NCI-H748 treated with DMSO at 0.1 percent for 48 hours (cell line): ENCODE measurements at regions not wholly inside any gene's neighbourhood (a gene's known extent, or its start where the extent isn't known, plus 50 kb on each side); places are given as distances from the start of the nearest gene placed in this dataset.
"Not testable (repeated sequence)": the region's sequence is repeated elsewhere in the genome, so short reads cannot be mapped to it uniquely, and the experiment has no call there.

ENCODE experiments used
- DNase-seq: peaks from one replicate; lab custom pipeline; 2025; lab: John Stamatoyannopoulos, UW

- DNase-seq, result no peak
Observed at GRCh38 chr5:179409806-179410205, 64.5 kb upstream of the ADAMTS2 start.

- DNase-seq, result no peak
Observed at GRCh38 chr5:179408611-179409010, 63.4 kb upstream of the ADAMTS2 start.

- DNase-seq, result no peak
Observed at GRCh38 chr5:179407191-179408175, 62.2 kb upstream of the ADAMTS2 start.

- DNase-seq, result no peak
Observed at GRCh38 chr5:179406031-179406961, 61.0 kb upstream of the ADAMTS2 start.

- DNase-seq, result no peak
Observed at GRCh38 chr5:179405426-179406030, 60.3 kb upstream of the ADAMTS2 start.

- DNase-seq, result no peak
Observed at GRCh38 chr5:179405054-179405416, 59.8 kb upstream of the ADAMTS2 start.

GRCh38 chr5:179404321-179405053 lies 59.2 kb upstream of the ADAMTS2 start:
- no peak for DNase-seq

- no peak for DNase-seq
Observed at GRCh38 chr5:179403426-179404147, 58.3 kb upstream of the ADAMTS2 start.

GRCh38 chr5:179400435-179400834 lies 55.2 kb upstream of the ADAMTS2 start:
- DNase-seq, result not testable (repeated sequence)

- no peak for DNase-seq
Observed at GRCh38 chr5:179400020-179400419, 54.8 kb upstream of the ADAMTS2 start.

GRCh38 chr5:179399327-179399726 lies 54.1 kb upstream of the ADAMTS2 start:
- DNase-seq, result not testable (repeated sequence)

GRCh38 chr5:179397516-179397915 lies 52.3 kb upstream of the ADAMTS2 start:
- DNase-seq, result no peak
